IPS-18a (cell line): ENCODE measurements at regions not wholly inside any gene's neighbourhood (a gene's known extent, or its start where the extent isn't known, plus 50 kb on each side); places are given as distances from the start of the nearest gene placed in this dataset.
"Not testable (repeated sequence)": the region's sequence is repeated elsewhere in the genome, so short reads cannot be mapped to it uniquely, and the experiment has no call there.

ENCODE experiments used
- H3K27ac ChIP-seq: one replicate; pipeline ENCODE4 v1.5.1; 2013; ENCODE audit warnings: low read length
- H3K27me3 ChIP-seq: one replicate; pipeline ENCODE4 v1.6.1; 2013; ENCODE audit warnings: mild to moderate bottlenecking, low read length; ENCODE audit not compliant: control insufficient read depth, insufficient read depth
- H3K36me3 ChIP-seq: one replicate; pipeline ENCODE4 v1.6.1; 2013; ENCODE audit warnings: low read depth, low read length; ENCODE audit not compliant: control insufficient read depth
- H3K4me1 ChIP-seq: one replicate; pipeline ENCODE4 v1.6.1; 2013; ENCODE audit warnings: low read depth, low read length; ENCODE audit not compliant: control insufficient read depth
- H3K4me3 ChIP-seq: one replicate; pipeline ENCODE4 v1.5.1; 2013; ENCODE audit warnings: low read length
- H3K9ac ChIP-seq: one replicate; pipeline ENCODE4 v1.6.1; 2013; ENCODE audit warnings: mild to moderate bottlenecking, low read length, moderate library complexity
- H3K9me3 ChIP-seq: one replicate; pipeline ENCODE4 v1.6.1; 2013; ENCODE audit warnings: low read depth, low read length; ENCODE audit not compliant: control insufficient read depth

- no peaks in the 10 kb centered on the region for H3K36me3 ChIP-seq
- H3K4me3 ChIP-seq: no peak overlapping the region
- H3K27me3 ChIP-seq: no peaks in the 10 kb centered on the region
- H3K9me3 ChIP-seq: no peaks in the 10 kb centered on the region
- no peaks in the 10 kb centered on the region for H3K4me1 ChIP-seq
- H3K27ac ChIP-seq: no peak overlapping the region
- no peak overlapping the region for H3K9ac ChIP-seq
Observed at GRCh38 chr2:204131621-204132020, 195.1 kb downstream of the ICOS start.

DNA sequence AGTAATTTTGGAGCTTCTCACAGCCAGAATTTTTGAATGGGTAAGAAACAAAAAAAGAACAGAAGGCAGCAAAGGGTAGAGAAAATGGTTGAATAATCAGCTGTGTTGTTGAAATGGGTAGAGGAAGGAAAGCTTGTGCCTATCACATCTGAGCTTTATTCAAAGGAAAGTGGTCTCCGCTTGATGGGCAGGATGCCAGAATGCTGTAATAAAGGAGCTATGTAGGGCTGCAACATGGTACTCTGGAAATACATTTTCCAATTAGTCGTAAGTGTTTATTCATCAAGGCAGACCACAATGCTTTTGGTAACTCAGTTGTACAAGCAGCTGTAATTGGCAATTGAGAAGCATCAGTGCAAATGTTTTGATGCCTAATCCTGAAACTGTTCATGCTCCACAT lies 196.9 kb downstream of the ICOS start:
- Histone ChIP-seq H3K9ac (no peak overlapping the region), H3K36me3 (no peaks in the 10 kb centered on the region), H3K4me3 (no peak overlapping the region), H3K27ac (no peak overlapping the region), H3K4me1 (peaks cover 3% of the 10 kb centered on the region), H3K9me3 (no peaks in the 10 kb centered on the region), H3K27me3 (no peaks in the 10 kb centered on the region)

DNA sequence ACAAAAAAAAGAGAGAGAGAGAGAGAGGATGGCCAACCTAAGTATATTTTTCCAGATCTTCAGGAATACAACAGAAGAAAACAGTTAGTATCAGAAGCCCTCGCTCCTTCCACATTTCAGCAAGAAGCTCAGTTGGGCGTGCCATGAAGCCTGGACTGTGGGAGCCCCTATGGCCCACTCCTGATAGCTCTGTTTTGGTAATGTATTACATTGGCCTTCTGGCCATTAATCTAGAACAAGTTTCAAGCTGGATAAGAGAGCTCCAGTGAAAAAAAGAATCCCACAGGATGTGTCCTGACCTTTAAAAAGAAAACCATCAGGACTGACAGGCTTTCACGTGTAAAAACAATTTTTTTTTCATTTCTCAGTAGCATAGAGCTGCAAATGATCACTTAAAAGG lies 197.9 kb downstream of the ICOS start:
- Histone ChIP-seq H3K27me3 (no peaks in the 10 kb centered on the region), H3K9ac (no peak overlapping the region), H3K27ac (no peak overlapping the region), H3K4me3 (no peak overlapping the region), H3K9me3 (no peaks in the 10 kb centered on the region), H3K4me1 (peaks cover 3% of the 10 kb centered on the region), H3K36me3 (no peaks in the 10 kb centered on the region)

- Histone ChIP-seq H3K4me1 (peaks cover 3% of the 10 kb centered on the region), H3K27me3 (no peaks in the 10 kb centered on the region), H3K9ac (no peak overlapping the region), H3K36me3 (no peaks in the 10 kb centered on the region), H3K9me3 (no peaks in the 10 kb centered on the region), H3K27ac (no peak overlapping the region), H3K4me3 (no peak overlapping the region)
Observed at GRCh38 chr2:204135752-204136151, 199.2 kb downstream of the ICOS start.

GRCh38 chr2:204138206-204138605 lies 201.6 kb downstream of the ICOS start:
- no peaks in the 10 kb centered on the region for H3K9me3 ChIP-seq
- H3K36me3 ChIP-seq: no peaks in the 10 kb centered on the region
- H3K4me1 ChIP-seq: peaks cover 3% of the 10 kb centered on the region
- H3K27me3 ChIP-seq: no peaks in the 10 kb centered on the region
- H3K27ac ChIP-seq: no peak overlapping the region
- no peak overlapping the region for H3K4me3 ChIP-seq
- H3K9ac ChIP-seq: no peak overlapping the region

DNA sequence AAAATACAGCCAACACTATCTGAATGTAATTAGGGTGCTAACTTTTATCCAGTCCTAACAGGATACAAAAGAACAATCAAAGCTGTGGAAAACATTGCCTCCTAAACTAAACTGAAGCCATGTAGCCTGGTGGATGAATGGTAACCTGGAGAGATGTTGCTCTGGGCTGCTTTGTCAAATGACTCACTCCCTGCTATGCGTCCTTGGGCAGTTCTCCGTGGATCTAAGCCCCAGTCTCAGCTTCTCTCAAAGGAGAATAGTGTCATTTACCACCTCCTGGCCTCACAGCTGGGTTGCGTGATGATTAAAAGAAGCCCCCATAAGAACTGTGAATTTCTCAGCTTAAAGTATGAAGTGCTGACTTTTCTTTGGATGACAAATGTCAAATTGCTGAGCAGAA lies 203.7 kb downstream of the ICOS start:
- no peak overlapping the region for H3K4me3 ChIP-seq
- H3K27ac ChIP-seq: no peak overlapping the region
- peaks cover 6% of the 10 kb centered on the region for H3K4me1 ChIP-seq
- H3K9ac ChIP-seq: no peak overlapping the region
- no peaks in the 10 kb centered on the region for H3K36me3 ChIP-seq
- H3K27me3 ChIP-seq: no peaks in the 10 kb centered on the region
- no peaks in the 10 kb centered on the region for H3K9me3 ChIP-seq

GRCh38 chr2:204143216-204144014 lies 206.9 kb downstream of the ICOS start:
- no peaks in the 10 kb centered on the region for H3K9me3 ChIP-seq
- H3K27ac ChIP-seq: no peak overlapping the region
- no peak overlapping the region for H3K9ac ChIP-seq
- H3K36me3 ChIP-seq: no peaks in the 10 kb centered on the region
- H3K4me3 ChIP-seq: no peak overlapping the region
- no peaks in the 10 kb centered on the region for H3K27me3 ChIP-seq
- H3K4me1 ChIP-seq: peaks cover 13% of the 10 kb centered on the region

DNA sequence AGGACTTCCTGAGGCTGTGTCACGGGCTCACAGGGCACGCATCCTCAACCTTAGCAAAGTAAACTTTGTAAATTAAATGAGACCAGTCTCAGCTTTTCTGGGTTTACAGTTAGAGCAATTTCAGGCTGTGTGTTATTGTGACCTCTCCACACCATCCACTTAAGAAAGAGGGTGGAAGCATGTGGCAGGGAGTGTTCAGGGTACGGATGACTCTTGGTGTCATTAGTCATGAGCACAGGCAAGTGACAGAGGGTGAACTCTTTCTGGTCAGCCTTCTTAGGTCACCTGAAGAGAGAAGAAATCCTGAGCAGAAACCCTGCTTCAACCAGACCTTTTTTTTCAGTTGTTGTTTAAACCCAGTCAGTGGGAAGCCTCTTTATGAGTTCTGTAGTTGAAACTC lies 207.9 kb downstream of the ICOS start:
- Histone ChIP-seq H3K4me3 (no peak overlapping the region), H3K9ac (no peak overlapping the region), H3K36me3 (no peaks in the 10 kb centered on the region), H3K4me1 (peaks cover 13% of the 10 kb centered on the region), H3K27ac (no peak overlapping the region), H3K27me3 (no peaks in the 10 kb centered on the region), H3K9me3 (no peaks in the 10 kb centered on the region)

DNA sequence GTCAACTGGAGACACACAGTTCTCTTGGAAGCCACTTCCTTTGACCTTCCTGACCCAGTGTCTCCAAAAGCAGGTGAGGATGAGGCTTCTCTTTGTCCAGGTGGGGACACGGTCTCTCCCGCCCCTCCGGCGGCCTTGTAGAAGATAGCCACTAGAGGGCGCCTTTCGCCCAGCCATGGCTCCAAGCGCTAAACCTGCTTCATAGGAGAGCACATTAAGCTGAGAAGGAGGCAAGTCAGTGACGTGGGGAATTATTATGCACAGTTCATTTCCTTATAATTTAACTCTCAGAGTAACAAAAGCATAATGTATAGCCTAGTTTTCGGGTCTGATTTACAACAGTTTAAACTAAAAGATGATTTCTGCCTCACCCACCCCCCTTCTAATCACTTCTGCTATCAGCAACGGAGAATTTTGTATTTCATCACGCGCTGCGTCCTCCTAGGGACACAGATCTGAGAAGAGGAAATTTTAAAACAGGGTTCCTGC lies 208.7 kb downstream of the ICOS start:
- Histone ChIP-seq H3K4me1 (peaks cover 13% of the 10 kb centered on the region), H3K9ac (no peak overlapping the region), H3K9me3 (no peaks in the 10 kb centered on the region), H3K27me3 (no peaks in the 10 kb centered on the region), H3K36me3 (no peaks in the 10 kb centered on the region), H3K4me3 (peak overlapping the region; percentile 42), H3K27ac (no peak overlapping the region)

GRCh38 chr2:204145791-204146190 lies 209.2 kb downstream of the ICOS start:
- H3K4me3 ChIP-seq: peak overlapping the region; percentile 42
- no peaks in the 10 kb centered on the region for H3K9me3 ChIP-seq
- H3K27me3 ChIP-seq: no peaks in the 10 kb centered on the region
- no peak overlapping the region for H3K27ac ChIP-seq
- H3K36me3 ChIP-seq: no peaks in the 10 kb centered on the region
- peaks cover 13% of the 10 kb centered on the region for H3K4me1 ChIP-seq
- no peak overlapping the region for H3K9ac ChIP-seq

GRCh38 chr2:204147040-204147439 lies 210.5 kb downstream of the ICOS start:
- H3K27ac ChIP-seq, H3K9me3 ChIP-seq, H3K9ac ChIP-seq, H3K4me3 ChIP-seq, H3K36me3 ChIP-seq, H3K27me3 ChIP-seq: not testable (repeated sequence)
- H3K4me1 ChIP-seq: peaks cover 13% of the 10 kb centered on the region

- Histone ChIP-seq H3K4me1 (peaks cover 5% of the 10 kb centered on the region), H3K9ac (no peak overlapping the region), H3K27me3 (no peaks in the 10 kb centered on the region), H3K9me3 (no peaks in the 10 kb centered on the region), H3K36me3 (no peaks in the 10 kb centered on the region), H3K4me3 (no peak overlapping the region), H3K27ac (no peak overlapping the region)
Observed at GRCh38 chr2:204150721-204151120, 214.2 kb downstream of the ICOS start.
